Stimulated activated CD8-positive, alpha-beta memory T cell treated with anti-CD3 and anti-CD28 coated beads, Interleukin-7, amount 100 ng/mL, for 1 hour (primary cell): ENCODE measurements at regions not wholly inside any gene's neighbourhood (a gene's known extent, or its start where the extent isn't known, plus 50 kb on each side); places are given as distances from the start of the nearest gene placed in this dataset.
"Not testable (repeated sequence)": the region's sequence is repeated elsewhere in the genome, so short reads cannot be mapped to it uniquely, and the experiment has no call there.

Experiments
- DNase-seq, 2 donors: peaks; one replicate each; pipeline ENCODE4 v3.0.0-alpha.2; 2020; ENCODE audit warnings: low read depth in 2 of 2

GRCh38 chr3:110886222-110886893, 185.3 kb upstream of the NECTIN3 start:
- DNase-seq, result no peak

DNA sequence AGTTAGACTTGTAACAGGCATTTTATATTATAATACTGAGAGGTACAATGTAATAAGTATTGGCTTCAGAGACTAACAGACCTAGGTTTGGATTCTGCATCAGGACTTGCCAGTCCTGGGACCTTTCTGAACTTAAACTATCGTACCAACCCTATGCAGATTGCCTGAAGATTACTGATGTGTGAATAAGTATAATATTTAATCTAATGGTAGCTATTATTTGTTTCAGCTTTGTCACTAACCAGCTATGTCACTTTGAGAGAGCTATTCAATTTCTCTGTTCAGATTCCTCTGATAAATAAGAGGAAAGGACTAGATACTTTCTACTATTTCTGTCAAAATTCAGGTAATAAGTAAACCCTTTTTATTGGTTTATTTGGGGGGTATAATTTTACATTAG, 184.4 kb upstream of the NECTIN3 start:
- DNase-seq, result no peak

- not testable (repeated sequence) for DNase-seq
These were observed 182.8 kb upstream of the NECTIN3 start for GRCh38 chr3:110888625-110889375.

GRCh38 chr3:110889376-110889699, 182.3 kb upstream of the NECTIN3 start:
- DNase-seq, result not testable (repeated sequence)

- no peak for DNase-seq
These were observed 177.0 kb upstream of the NECTIN3 start for GRCh38 chr3:110894574-110894973.

DNA sequence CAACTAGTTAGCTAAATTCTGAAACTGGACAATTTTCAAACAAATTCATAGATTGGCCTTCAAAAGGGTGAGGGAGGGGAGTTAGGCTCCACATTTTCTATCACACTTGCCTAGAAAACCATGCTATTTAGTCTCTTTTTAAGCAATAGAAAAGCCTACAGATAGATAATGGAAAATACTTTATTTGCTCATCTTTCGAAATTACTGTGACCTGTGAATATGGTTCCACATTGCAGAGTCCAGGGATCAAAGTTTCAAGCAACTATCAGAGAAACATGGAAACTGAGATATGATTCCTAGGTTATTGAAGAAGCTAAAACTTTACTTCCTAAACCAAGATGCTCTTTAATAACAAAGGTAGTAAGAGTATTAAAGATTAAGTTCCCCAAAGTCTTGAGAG, 176.6 kb upstream of the NECTIN3 start:
- no peak for DNase-seq

DNA sequence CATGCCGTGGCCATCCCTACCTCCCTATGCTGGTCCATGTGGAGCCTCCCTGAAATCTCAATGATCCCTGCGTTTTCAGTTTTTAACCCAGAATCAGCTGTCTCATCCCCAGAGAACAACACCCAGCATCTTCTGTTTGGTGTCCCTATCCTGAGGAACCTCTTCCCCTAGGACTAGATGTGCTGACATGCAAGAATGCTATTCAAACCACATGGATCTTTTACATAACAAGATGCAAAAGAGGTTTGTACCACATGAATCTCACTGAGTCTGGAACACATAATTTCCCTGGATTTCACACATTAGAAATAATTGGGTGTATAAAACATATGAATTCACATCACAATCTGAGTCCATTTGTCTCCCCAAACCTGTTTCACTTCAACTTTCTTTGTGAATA, 174.6 kb upstream of the NECTIN3 start:
- DNase-seq, result no peak

DNA sequence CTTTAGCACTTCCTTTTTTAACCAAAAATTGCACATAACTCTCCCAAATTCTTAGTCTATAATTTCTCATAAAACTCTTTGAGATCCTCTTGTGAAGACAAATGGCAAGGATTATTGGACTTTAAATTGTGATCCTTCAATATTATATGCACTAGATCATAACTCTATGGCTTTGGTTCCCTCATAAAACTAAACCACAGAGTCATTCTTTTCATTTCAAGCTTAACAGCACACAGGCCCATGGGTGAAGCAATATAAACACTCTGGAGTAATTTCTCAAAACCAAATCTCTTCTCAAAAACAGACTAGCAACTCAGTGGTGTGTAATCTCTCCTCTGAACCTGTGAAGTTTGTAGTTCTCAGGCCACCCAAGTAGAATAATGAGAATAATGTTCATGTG, 171.0 kb upstream of the NECTIN3 start:
- no peak for DNase-seq

GRCh38 chr3:110901536-110901935, 170.1 kb upstream of the NECTIN3 start:
- DNase-seq, result no peak

DNA sequence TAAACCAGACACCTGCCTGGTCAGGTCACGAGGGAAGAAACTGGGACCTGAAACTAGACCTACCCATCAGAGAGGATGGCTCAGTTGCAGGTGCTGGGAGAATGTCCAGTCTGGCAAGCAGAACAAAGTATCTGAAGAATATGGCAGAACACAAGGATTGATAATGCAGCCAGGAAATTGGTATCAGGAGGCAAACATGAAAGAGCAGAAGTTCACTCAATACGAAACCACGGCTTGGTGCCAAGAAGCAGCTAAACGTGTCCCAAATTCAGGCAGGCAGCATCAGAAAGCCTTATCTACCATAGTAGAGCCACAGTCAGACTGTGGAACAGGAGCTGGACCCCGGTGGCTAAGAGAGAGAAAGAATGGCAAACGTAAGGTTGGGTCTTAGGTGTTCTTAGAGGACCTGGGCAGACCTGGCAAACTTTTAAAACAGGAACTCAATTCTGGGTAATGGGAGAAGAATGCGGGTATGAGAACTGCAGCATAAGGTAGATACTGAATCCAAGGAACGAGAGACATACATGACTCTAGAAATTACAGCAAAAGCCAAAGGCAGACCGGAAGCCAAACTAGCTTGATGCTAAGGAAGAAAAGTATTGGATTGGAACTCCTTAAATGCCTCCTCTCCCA, 169.0 kb upstream of the NECTIN3 start:
- no peak for DNase-seq

GRCh38 chr3:110903771-110904519, 167.7 kb upstream of the NECTIN3 start:
- DNase-seq, result no peak

DNA sequence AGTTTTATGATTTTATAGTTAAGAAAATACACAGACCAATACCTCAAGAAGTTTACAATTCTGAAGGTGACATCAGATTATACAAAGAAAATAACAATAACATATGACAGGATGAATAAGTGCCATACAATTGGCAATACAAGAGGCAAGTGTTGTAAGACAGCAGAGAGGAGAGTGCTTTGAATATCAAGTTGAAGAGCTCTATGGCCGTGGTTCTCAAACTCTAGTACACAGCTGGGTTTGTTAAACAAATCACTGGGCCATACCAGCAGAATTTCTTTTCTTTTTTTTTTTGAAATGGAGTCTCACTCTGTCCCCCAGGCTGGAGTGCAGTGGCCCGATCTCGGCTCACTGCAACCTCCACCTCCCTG, 167.1 kb upstream of the NECTIN3 start:
- DNase-seq, result no peak

DNA sequence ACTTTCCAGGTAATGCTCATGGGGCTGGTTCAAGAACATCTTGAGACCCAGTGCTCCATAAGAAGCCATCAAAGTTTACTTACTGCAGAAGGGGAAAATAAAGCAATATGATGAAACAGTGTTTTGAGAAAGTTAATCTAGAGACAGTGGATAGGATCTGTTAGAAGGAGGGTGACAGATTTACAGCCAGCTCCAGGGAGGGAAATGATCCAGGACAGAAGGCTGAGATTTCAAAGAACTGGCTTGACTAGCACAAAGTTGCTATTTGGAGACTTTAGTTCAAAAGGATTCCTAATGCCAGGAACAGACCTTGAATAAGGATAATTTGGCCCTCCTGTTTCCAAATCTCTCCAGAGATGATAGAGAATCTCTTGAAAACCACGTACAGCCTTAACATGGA, 166.5 kb upstream of the NECTIN3 start:
- no peak for DNase-seq

- no peak for DNase-seq
These were observed 161.8 kb upstream of the NECTIN3 start for GRCh38 chr3:110909839-110910238.

DNA sequence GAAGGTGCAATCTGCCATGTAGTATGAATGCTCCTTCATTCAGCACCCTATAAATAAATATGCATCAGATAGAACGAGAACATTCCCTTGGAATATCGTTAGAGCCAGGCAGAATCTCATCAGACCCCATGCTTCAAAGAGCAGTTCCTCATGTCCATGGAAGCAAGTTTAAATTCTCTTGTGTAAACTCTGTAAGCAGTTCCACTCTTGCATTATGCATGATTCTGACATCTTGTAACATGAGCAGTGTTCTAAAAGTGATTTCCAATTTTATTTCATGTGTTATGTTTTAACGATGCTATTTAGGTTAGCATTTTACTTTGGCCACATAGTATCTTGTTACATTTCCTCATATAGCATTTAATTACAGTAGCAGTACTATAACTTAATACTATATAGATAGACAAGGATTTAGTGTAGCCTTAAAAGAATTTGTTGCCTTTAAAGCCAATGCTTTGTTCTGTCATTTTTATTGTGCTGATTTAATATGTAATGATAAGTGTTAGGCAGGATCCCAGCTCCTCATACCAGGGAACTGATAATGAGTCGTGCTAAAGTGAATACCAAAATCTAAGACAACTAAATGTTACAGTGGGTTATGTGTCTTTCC, 161.2 kb upstream of the NECTIN3 start:
- DNase-seq, result no peak

GRCh38 chr3:110918963-110919362, 152.7 kb upstream of the NECTIN3 start:
- DNase-seq, result no peak

- no peak for DNase-seq
These were observed 145.8 kb upstream of the NECTIN3 start for GRCh38 chr3:110925798-110926197.

- DNase-seq, result no peak
These were observed 143.5 kb upstream of the NECTIN3 start for GRCh38 chr3:110928016-110928662.

DNA sequence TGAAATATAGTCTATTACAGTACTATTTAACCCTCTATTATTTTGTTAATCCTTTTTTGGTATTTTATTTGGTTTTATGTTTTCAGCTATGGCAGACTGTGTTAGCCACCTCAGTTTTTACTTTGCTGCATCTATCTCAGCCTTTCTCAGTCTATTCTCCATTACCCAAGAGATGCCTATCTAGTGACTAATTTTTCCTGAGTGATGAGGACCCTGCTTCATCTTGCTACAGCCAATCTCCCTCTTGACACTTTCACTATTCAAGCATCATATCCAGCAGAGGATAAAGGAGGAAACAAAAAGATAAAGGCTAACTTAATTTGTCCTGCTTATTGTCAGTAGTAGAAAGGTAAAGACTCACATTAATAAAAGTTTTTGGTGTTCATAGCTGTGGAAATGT, 141.8 kb upstream of the NECTIN3 start:
- DNase-seq, result no peak

DNA sequence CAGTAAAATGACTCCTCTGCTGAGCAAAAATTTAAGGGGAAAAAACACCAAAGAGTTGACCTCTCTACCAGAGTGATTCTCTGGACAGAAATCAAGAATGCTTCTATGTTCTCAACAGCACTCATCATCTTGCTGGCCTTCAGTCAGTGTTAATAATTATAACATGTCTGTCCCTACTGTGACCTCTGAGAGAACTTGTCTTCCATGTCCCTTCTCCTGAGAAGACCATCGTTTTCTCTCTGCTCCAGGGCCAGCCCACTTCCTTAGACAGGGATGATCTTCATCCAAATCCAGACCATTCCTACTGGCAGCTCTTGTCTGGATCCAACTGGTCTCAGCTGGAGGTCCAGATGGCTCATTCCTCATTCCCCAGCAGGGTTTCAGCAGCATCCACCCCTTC, 139.0 kb upstream of the NECTIN3 start:
- no peak for DNase-seq

DNA sequence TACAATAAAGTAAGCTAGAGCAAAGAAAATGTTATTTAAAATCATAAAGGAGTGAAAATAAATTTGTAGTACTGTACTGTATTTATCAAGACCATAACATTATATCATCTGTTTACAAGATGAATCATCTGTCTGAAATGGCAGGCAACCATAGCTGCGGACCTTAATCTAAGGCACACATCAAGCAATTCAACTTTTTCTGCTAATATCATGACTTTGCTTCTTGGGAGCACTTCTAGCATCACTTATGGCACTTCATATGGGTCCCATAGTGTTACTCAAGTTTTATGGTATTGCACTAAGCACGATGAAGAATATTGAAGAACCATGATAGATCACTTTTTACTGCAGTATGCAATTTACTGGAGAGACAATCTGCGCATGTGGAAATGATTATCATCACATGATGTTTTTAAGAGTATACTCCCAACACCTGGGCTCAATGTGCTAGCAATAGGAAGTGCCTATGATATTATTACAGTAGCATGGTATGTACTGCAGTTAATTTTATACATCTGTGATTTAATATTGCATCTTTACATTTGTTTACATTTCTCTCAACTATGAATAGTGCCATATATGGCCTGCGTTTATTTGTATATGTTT, 137.7 kb upstream of the NECTIN3 start:
- DNase-seq, result no peak
